ENCODE measurements at regions not wholly inside any gene's neighbourhood (a gene's known extent, or its start where the extent isn't known, plus 50 kb on each side); places are given as distances from the start of the nearest gene placed in this dataset.

GRCh38 chr6:109251839-109252238 is 130.4 kb downstream of the CD164 start:
- TF ChIP-seq POLR2A (IDR thresholded peaks at IDR 0.05; ENCODE audit: low read length) = no peak
- TF ChIP-seq GATA1 (IDR thresholded peaks at IDR 0.05; ENCODE audit: low read depth, low read length) = no peak
